GM19240 (cell line): ENCODE measurements at regions not wholly inside any gene's neighbourhood (a gene's known extent, or its start where the extent isn't known, plus 50 kb on each side); places are given as distances from the start of the nearest gene placed in this dataset.

ENCODE experiments used
- DNase-seq: peaks from one replicate; pipeline ENCODE4 v3.0.0; 2011; ENCODE audit warnings: low spot score; ENCODE audit not compliant: insufficient read length

DNA sequence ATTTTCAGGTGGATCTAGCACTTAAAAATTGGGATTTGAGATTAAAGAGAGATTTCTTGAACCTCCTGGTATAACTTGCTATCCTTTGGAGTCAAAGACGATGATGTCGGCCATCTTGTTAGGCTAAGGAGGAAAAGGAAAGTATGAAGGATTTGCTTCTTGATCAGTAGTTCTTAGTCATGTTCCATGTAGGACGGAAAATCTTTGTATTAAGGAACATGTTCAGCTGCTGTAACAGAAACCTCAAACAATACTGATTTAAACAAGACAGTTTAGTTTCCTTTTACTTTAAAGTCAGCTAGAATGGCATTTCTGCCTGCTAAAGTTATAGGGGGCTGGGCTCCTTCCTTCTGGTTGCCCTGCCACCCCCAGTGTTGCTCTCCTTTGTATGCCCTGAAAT, 56.4 kb upstream of the MGAT5 start:
- DNase-seq, result no peak

DNA sequence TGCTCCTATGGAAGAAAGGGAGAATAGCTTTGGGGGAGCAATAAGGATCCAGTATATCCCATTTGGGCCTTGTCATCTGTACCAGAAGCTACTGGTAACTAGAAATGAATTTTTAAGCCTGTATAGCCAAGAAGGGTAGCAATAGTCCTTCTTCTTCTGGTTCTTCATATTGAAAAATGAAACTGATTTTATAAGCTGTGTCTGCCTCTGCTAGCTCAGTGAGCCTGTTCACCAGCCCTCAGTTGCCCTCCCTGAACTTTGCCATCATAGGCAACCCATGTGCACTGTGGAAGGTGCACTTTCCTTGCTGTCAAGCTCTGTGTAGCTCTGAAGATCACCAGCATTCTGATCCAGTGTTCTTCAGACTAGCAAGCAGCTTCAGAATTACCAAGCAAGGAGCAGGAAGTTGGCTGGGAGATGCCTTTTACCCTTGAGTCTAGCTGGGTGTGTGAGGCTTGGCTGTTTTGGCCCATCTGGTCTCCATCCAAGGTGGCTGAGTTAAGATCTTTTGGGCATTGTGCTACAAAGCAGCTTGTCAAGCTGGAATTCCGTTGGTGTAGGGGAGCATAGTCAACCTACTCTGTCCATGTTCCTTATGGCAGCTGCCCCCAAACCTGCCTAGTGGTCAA, 55.8 kb upstream of the MGAT5 start:
- no peak for DNase-seq

DNA sequence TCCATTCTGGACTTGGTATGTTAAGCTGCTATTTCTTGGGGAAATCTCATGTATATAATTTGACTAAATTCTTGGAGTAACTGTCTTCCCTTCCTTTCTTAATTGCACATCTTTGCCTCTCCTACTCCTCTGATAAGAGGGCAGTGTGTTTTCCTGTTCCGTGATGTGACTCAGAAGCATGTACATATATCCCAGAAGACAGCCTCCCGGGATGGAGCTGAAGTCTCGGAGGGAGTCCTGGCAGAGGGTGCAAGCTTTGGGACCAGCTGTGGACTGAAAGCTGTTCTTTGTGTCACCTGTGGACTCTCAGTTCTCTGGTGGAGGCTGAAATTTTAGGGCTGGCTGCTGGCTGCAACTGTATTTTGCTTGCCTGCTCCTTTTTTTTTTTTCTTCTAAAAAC, 54.7 kb upstream of the MGAT5 start:
- DNase-seq, result no peak

DNA sequence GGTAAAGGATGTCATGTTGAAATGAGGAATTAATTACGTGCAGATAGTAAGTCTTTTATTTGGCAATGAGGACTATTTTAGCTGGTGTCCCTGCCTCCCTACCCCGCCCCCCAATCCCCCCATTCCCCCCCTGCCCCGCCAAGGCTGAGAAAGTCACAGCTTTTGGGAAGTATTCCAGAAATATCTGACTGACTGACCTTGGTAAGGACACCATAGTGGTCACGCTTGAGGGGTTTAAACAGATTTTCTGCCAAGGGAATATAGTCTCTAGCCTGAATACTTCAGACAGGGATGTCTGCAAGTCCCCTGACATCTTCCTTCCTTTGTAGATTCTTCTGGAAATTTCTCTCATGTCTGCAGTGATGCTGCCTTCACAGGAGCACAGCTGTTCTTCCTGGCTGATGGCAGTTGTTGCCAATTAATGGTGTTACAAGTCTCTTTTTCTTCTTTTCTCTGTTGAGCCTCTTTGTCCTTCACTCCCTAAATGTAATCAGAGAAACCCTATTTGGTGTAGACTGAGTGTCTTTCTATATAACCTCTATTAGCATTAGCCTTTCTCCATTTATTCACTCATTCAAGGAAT, 53.7 kb upstream of the MGAT5 start:
- DNase-seq, result no peak

DNA sequence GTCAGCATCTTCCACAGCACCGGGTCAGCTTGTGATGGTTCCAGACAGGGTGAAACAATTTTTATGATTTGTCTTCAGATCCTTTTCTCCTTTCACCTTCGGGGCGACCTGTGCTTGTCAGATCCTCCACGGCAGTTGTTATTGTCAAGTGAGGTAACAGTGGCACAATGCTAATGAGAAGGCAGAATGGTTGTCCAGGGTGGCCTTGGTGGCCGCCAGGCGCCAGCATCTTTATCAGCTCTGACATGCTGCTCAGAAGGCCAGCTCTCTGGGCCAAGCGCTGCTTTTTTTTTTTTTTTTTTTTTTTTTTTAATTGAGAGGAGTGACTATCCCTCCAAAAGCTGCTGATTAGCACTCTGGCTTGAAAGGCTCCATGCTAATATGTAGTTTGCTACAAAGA, 52.3 kb upstream of the MGAT5 start:
- DNase-seq, result no peak

DNA sequence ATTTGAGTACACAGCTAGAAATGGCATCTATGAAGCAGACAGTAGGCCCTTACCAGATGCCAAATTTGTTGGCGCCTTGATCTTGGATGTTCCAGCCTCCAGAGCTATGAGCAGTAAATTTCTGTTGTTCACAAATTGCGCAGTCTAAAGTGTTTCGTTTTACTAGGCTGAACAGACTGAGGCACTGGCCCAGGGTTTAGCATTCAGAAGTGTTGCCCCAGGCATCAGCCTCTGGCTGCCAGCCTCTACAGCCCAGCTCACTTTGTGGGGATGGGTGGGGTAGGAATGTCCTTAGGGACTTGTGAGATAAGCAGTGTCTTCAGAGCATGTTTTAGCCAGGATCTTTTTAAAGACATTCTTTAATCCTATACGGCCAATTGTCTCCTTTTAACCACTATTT, 51.5 kb upstream of the MGAT5 start:
- no peak for DNase-seq

DNA sequence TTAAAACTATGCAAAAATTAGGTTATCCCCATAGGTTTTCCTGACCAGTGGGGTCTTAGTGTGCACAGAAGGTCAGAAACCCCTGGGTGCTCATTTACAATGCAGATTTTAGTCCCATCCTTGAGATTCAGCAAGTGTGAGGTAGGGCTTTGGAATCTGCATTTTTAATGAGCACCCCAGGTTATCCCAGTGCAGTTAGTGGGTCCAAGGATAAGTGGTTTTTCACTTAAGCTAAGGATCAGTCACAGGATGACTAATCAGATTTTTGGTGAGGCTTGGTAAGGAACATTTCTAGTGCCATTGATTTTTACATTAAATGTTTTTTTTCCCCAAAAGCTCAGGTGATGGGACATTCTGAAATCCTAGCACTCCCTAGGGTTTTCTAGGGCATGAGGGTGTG, 50.7 kb upstream of the MGAT5 start:
- DNase-seq, result no peak
